H1 (cell line): ENCODE measurements at regions not wholly inside any gene's neighbourhood (a gene's known extent, or its start where the extent isn't known, plus 50 kb on each side); places are given as distances from the start of the nearest gene placed in this dataset.

Source experiments
- RNF2 ChIP-seq: fragments of 200-900, 300-1000 bp; sonication (generic); IDR thresholded peaks from 2 replicates; pipeline ENCODE4 v1.7.1; 2016; ENCODE audit warnings: borderline replicate concordance, low read depth, mild to moderate bottlenecking, antibody characterized with exemption, low read length; ENCODE audit not compliant: poor library complexity, severe bottlenecking; ENCODE audit errors: missing control alignments
- ZNF274 ChIP-seq: IDR thresholded peaks from 2 replicates; pipeline ENCODE4 v1.7.0; 2012; ENCODE audit warnings: low read length, borderline replicate concordance; ENCODE audit errors: extremely low read depth

DNA sequence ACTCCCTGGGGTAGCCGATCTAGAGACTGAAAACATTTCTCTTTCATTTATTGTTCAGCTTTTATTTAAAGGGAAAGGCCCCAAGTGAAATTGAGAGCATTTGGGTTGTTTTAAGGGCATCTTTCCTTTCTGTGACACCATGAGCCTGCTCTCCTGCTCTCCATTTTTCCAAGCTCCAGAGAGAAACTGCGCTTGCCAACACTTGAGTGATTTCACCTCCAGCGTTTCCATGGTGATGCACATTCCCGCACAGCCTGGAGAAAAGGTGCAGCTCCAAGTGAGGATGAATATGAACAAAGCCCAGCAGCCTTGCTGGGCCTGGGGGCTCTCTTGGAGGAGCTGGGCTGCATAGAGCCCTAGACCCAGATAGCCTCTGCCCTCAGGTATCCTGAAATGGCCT lies 159.2 kb upstream of the PPP2R3A start (continued):
- no peak for TF ChIP-seq ZNF274
- no peak for TF ChIP-seq RNF2
